ENCODE measurements at regions not wholly inside any gene's neighbourhood (a gene's known extent, or its start where the extent isn't known, plus 50 kb on each side); places are given as distances from the start of the nearest gene placed in this dataset.

GRCh38 chr10:10830293-10830986 lies 187.2 kb upstream of the CELF2 start:
- Histone ChIP-seq H3K27ac (ENCODE audit: low read depth, low read length) (no peak overlapping the region), H3K9me2 (replicated peaks; ENCODE audit: insufficient read depth, low read length) (no peaks in the 10 kb centered on the region), H3K4me2 (ENCODE audit: low read depth, low read length, poor library complexity, severe bottlenecking) (no peak overlapping the region), H2AFZ (ENCODE audit: low read depth, low read length, severe bottlenecking) (no peak overlapping the region), H4K20me1 (ENCODE audit: low read depth, low read length) (no peaks in the 10 kb centered on the region), H3K9ac (ENCODE audit: low read length) (no peak overlapping the region), H3K9me3 (ENCODE audit: insufficient read depth, low read length) (no peaks in the 10 kb centered on the region), H3K36me3 (ENCODE audit: low read length) (no peaks in the 10 kb centered on the region), H3K27me3 (ENCODE audit: low read length) (no peaks in the 10 kb centered on the region), H3K4me3 (ENCODE audit: insufficient read depth, low read length, poor library complexity, severe bottlenecking) (no peak overlapping the region), H3K79me2 (ENCODE audit: insufficient read depth, low read length) (no peaks in the 10 kb centered on the region), H3F3A (ENCODE audit: insufficient read depth) (no peaks in the 10 kb centered on the region)
- TF ChIP-seq CTCF (IDR thresholded peaks at IDR 0.05; ENCODE audit: insufficient read depth, low read length, poor library complexity, severe bottlenecking) = no peak
- TF ChIP-seq EZH2phosphoT487 (conservative IDR thresholded peaks at IDR 0.05; ENCODE audit: low read length) = no peak

DNA sequence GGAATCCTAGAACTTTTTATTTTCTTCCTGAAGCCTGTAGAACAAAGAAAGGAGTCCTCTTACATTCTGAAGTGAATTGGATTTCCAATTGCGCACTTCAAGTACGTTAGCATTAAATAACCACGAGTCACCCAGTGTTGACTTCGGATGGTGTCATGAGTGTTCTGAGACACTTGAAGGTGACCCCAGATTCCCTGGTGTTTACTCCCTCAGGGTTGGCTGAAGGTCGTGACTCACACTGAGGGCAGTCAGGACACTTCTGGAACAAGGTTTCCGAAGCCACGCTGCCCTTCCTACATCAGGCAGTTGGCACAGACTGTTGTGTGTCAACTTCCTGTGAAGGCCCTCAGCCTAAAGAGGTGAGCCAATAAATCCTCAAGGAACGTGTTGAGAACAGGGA lies 186.6 kb upstream of the CELF2 start:
- Histone ChIP-seq H3K4me3 (ENCODE audit: insufficient read depth, low read length, poor library complexity, severe bottlenecking) (no peak overlapping the region), H3F3A (ENCODE audit: insufficient read depth) (no peaks in the 10 kb centered on the region), H3K9ac (ENCODE audit: low read length) (no peak overlapping the region), H3K79me2 (ENCODE audit: insufficient read depth, low read length) (no peaks in the 10 kb centered on the region), H3K9me3 (ENCODE audit: insufficient read depth, low read length) (no peaks in the 10 kb centered on the region), H4K20me1 (ENCODE audit: low read depth, low read length) (no peaks in the 10 kb centered on the region), H3K27me3 (ENCODE audit: low read length) (no peaks in the 10 kb centered on the region), H2AFZ (ENCODE audit: low read depth, low read length, severe bottlenecking) (no peak overlapping the region), H3K27ac (ENCODE audit: low read depth, low read length) (no peak overlapping the region), H3K4me2 (ENCODE audit: low read depth, low read length, poor library complexity, severe bottlenecking) (no peak overlapping the region), H3K36me3 (ENCODE audit: low read length) (no peaks in the 10 kb centered on the region), H3K9me2 (replicated peaks; ENCODE audit: insufficient read depth, low read length) (no peaks in the 10 kb centered on the region)
- no peak for TF ChIP-seq CTCF (IDR thresholded peaks at IDR 0.05; ENCODE audit: insufficient read depth, low read length, poor library complexity, severe bottlenecking)
- TF ChIP-seq EZH2phosphoT487 (conservative IDR thresholded peaks at IDR 0.05; ENCODE audit: low read length) = no peak

- Histone ChIP-seq H3K4me3 (ENCODE audit: insufficient read depth, low read length, poor library complexity, severe bottlenecking) (no peak overlapping the region), H2AFZ (ENCODE audit: low read depth, low read length, severe bottlenecking) (no peak overlapping the region), H3K9ac (ENCODE audit: low read length) (no peak overlapping the region), H3K36me3 (ENCODE audit: low read length) (no peaks in the 10 kb centered on the region), H3K4me2 (ENCODE audit: low read depth, low read length, poor library complexity, severe bottlenecking) (no peak overlapping the region), H3K79me2 (ENCODE audit: insufficient read depth, low read length) (no peaks in the 10 kb centered on the region), H3K9me2 (replicated peaks; ENCODE audit: insufficient read depth, low read length) (no peaks in the 10 kb centered on the region), H3K27me3 (ENCODE audit: low read length) (no peaks in the 10 kb centered on the region), H3F3A (ENCODE audit: insufficient read depth) (no peaks in the 10 kb centered on the region), H3K9me3 (ENCODE audit: insufficient read depth, low read length) (no peaks in the 10 kb centered on the region), H3K27ac (ENCODE audit: low read depth, low read length) (no peak overlapping the region), H4K20me1 (ENCODE audit: low read depth, low read length) (no peaks in the 10 kb centered on the region)
- no peak for TF ChIP-seq EZH2phosphoT487 (conservative IDR thresholded peaks at IDR 0.05; ENCODE audit: low read length)
- TF ChIP-seq CTCF (IDR thresholded peaks at IDR 0.05; ENCODE audit: insufficient read depth, low read length, poor library complexity, severe bottlenecking) = no peak
Measured at GRCh38 chr10:10833955-10834354, 183.7 kb upstream of the CELF2 start.
